GM20000 (cell line): ENCODE measurements at regions not wholly inside any gene's neighbourhood (a gene's known extent, or its start where the extent isn't known, plus 50 kb on each side); places are given as distances from the start of the nearest gene placed in this dataset.

ENCODE experiments used
- DNase-seq: peaks from one replicate; pipeline ENCODE4 v3.0.0; 2012; ENCODE audit warnings: low spot score
- TF ChIP-seq, protein P1 (sequence below): IDR thresholded peaks from 2 replicates; pipeline ENCODE4 v1.5.1; 2012; ENCODE audit warnings: mild to moderate bottlenecking, control low read depth; ENCODE audit errors: extremely low read depth, missing control alignments

DNA sequence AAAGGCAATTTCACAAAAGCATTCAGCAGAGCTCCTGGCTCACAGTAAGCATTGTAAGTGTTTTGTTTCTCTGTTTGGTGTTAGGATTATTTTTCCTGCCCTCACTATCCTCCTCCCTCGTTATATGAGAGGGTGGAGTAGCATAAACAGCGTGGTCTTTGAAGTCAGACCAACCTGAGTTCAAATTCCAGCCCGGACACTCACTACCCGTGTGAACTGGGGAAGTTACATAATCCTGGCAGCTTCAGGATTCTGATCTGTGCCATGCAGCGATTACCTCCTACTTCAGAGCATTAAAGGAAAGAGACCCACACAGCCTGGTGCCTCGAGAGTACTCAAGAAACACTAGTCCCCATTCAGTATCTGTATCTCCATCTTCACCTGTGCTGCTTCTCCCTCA, 386.5 kb downstream of the INHBA start:
- DNase-seq: no peak
- TF ChIP-seq, protein P1, sequence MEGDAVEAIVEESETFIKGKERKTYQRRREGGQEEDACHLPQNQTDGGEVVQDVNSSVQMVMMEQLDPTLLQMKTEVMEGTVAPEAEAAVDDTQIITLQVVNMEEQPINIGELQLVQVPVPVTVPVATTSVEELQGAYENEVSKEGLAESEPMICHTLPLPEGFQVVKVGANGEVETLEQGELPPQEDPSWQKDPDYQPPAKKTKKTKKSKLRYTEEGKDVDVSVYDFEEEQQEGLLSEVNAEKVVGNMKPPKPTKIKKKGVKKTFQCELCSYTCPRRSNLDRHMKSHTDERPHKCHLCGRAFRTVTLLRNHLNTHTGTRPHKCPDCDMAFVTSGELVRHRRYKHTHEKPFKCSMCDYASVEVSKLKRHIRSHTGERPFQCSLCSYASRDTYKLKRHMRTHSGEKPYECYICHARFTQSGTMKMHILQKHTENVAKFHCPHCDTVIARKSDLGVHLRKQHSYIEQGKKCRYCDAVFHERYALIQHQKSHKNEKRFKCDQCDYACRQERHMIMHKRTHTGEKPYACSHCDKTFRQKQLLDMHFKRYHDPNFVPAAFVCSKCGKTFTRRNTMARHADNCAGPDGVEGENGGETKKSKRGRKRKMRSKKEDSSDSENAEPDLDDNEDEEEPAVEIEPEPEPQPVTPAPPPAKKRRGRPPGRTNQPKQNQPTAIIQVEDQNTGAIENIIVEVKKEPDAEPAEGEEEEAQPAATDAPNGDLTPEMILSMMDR: no peak

DNA sequence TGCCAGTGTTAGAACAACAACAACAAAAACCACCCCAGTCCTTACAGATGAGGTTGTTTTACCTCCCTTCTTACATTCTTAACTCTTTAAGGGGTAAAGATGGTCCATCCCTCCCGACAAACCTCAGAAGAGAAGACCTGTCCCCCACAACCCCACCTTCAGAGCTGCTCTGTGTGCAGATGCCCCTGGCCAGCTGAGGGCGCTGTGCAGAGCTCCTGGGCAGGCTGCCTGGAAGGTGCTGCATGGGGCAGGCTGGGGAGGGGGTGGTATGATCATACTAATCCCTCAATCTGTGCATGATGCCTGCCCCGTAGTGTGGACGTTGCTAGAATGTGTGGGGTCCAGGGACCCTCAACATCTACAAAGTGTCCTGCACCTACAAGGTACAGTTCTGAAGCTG, 387.1 kb downstream of the INHBA start:
- TF ChIP-seq, protein P1: no peak
- no peak for DNase-seq

DNA sequence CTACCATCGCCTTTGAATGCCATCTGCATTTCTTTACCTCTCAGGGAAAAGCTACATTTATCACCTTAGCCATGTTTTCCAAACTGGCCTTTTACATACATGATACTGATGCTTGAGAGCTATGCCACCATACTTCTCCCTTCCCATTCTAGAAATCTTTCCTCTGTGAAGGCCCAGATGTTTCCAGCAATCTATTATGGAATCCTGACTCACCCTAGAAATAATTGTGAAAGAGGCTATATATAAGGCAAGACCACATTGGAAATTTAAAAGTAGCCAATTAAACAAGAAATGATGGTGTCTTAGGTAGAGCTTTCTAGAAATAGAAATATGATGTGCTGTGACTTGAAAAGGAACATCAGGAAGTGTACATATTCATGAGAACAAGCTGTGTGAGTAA, 389.7 kb downstream of the INHBA start:
- TF ChIP-seq, protein P1: no peak
- DNase-seq: no peak

DNA sequence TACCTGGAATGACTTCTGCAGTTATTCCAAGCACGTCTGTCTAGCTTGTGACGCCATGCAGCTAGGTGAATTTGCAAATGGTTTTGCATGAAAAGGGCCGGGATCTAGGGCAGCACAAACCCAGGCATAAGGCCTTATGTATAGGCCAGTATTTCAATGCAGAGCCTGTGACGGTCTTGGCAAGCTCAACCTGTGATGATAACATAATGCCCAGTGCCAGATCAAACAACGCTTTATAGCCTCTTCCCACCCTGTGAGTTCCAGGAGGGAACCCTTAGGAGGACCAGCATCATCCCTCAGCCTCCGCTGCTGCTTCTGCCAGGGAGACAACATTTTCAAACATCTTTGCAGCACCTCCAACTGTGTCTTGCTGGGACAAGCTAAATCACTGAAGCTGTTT, 390.7 kb downstream of the INHBA start:
- no peak for DNase-seq
- TF ChIP-seq, protein P1: no peak

DNA sequence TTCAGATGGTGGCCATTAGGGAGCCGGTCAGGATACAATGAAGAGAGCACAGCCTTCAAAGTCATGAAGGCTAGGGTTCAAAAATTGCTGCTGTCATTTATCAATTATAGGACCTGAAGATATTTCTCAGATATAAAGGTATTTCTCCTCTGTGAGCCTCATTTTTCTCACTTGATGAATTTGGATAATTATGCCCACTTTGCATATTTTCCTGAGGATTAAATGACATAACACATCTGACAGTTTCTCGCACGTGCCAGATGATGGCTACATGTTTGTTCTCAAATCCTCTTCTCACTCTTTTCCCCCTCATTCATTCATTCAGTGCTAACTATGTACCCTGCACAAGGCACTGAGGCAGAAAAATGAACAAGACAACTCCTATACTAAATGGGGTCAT, 391.6 kb downstream of the INHBA start:
- DNase-seq: no peak
- TF ChIP-seq, protein P1: no peak

DNA sequence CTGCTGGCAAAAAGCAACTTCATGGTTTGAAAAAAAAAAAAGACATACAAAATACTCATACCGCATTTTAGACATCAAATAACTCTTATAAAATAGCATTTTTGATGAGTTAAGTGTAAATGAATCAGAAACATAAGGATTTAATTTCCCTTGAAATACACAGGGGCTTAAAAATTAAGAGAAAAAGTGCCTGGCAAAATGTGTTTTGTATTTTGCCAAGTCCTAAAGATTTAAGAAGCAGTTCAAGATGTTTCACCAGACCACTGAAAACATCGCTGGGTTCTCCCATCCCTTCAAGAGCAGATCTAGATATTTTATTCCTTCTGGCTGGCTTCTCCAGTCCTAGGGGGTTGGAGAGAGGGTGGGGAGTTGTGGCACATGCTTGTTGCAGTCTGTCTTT, 396.4 kb downstream of the INHBA start:
- TF ChIP-seq, protein P1: no peak
- DNase-seq: no peak

DNA sequence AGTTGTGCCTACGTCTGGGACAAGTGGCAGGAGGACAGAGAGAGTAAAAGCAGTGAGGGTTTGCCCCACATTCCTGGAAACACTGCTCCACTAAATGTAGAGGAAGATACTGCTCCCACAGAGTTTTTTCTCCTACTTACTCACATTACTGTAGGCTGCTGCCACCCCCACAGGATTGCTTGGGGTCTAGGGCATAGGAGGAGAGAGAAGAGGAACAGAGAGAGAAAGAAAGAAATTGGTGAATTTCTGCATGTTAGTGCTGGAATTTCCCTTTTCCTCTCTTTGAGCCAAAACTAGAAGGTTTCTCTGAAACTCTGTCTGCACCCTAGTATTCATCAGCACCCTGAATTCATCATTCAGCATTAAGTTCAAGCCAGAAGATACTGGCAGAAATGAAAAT, 397.9 kb downstream of the INHBA start:
- no peak for DNase-seq
- TF ChIP-seq, protein P1: no peak
